ENCODE measurements at regions not wholly inside any gene's neighbourhood (a gene's known extent, or its start where the extent isn't known, plus 50 kb on each side); places are given as distances from the start of the nearest gene placed in this dataset.

- FAIRE-seq: no peak
Observed at GRCh38 chr2:223107825-223108224, 55.8 kb downstream of the KCNE4 start.

- no peak for FAIRE-seq
Observed at GRCh38 chr2:223108351-223109050, 56.5 kb downstream of the KCNE4 start.

- FAIRE-seq: no peak
Observed at GRCh38 chr2:223109341-223109740, 57.4 kb downstream of the KCNE4 start.

GRCh38 chr2:223113161-223113560 is 61.2 kb downstream of the KCNE4 start:
- FAIRE-seq: no peak

GRCh38 chr2:223114170-223114569 is 62.2 kb downstream of the KCNE4 start:
- no peak for FAIRE-seq

GRCh38 chr2:223114917-223115316 is 62.9 kb downstream of the KCNE4 start:
- no peak for FAIRE-seq

- FAIRE-seq: no peak
Observed at GRCh38 chr2:223117533-223117932, 65.5 kb downstream of the KCNE4 start.

- no peak for FAIRE-seq
Observed at GRCh38 chr2:223121283-223121682, 69.3 kb downstream of the KCNE4 start.

- no peak for FAIRE-seq
Observed at GRCh38 chr2:223122781-223123180, 70.8 kb downstream of the KCNE4 start.

- no peak for FAIRE-seq
Observed at GRCh38 chr2:223123855-223124610, 72.0 kb downstream of the KCNE4 start.

GRCh38 chr2:223141606-223142005 is 89.6 kb downstream of the KCNE4 start:
- FAIRE-seq: no peak

GRCh38 chr2:223142118-223142517 is 90.1 kb downstream of the KCNE4 start:
- FAIRE-seq: no peak

GRCh38 chr2:223147431-223147830 is 95.4 kb downstream of the KCNE4 start:
- no peak for FAIRE-seq

- FAIRE-seq: no peak
Observed at GRCh38 chr2:223148516-223148915, 96.5 kb downstream of the KCNE4 start.

- no peak for FAIRE-seq
Observed at GRCh38 chr2:223155956-223156355, 104.0 kb downstream of the KCNE4 start.

GRCh38 chr2:223161873-223162458 is 110.0 kb downstream of the KCNE4 start:
- no peak for FAIRE-seq

GRCh38 chr2:223165423-223166214 is 113.6 kb downstream of the KCNE4 start:
- no peak for FAIRE-seq

GRCh38 chr2:223166215-223166493 is 114.2 kb downstream of the KCNE4 start:
- FAIRE-seq: no peak

GRCh38 chr2:223166983-223167650 is 115.1 kb downstream of the KCNE4 start:
- no peak for FAIRE-seq

- no peak for FAIRE-seq
Observed at GRCh38 chr2:223169830-223170605, 118.0 kb downstream of the KCNE4 start.

- no peak for FAIRE-seq
Observed at GRCh38 chr2:223176970-223177369, 125.0 kb downstream of the KCNE4 start.

- no peak for FAIRE-seq
Observed at GRCh38 chr2:223180463-223180862, 128.5 kb downstream of the KCNE4 start.
